ENCODE measurements at regions not wholly inside any gene's neighbourhood (a gene's known extent, or its start where the extent isn't known, plus 50 kb on each side); places are given as distances from the start of the nearest gene placed in this dataset.
"Not testable (repeated sequence)": the region's sequence is repeated elsewhere in the genome, so short reads cannot be mapped to it uniquely, and the experiment has no call there.

DNA sequence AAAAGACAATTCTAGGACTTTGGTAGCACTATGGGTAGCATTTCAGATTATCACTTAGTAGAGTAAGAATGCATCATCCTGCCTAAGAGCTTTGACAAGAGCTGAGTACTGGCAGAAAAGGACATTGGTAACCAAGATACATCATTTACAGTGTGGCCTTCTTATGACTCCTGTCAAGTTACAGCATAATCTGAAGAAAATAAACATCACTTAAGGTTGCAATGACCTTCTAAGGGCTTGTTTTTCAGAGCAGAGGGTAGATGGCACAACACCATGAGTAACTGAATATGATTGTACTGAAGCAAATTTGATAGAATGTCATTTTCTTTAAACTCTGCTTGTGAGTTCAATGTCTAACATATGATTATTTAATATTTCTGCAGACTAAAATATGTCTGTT lies 822.6 kb downstream of the TBC1D32 start:
- H3K9ac ChIP-seq (ENCODE audit: low read depth, low read length), result no peak overlapping the region

DNA sequence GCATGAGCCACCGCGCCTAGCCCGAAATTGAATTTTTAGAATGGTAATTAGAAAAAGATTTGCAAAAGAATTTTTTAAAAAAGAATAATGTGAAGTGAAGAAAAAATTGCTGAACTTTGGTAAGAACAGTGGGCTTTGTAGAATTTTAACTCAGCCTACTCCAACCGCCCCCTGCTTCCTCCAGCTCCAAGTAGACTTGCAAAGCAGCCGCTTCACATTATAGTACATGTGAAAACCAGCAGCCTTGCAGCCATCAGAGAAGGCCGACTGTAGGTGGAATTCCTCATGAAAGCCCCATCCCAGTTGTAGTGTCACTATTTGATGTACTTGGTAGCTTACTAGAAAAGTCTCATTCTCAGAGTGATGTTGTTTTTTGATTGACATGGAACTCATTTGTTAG lies 835.6 kb downstream of the TBC1D32 start:
- Histone ChIP-seq H3K27ac (ENCODE audit: low read depth, low read length) (no peak overlapping the region), H3K27me3 (ENCODE audit: insufficient read depth, low read length) (no peaks in the 10 kb centered on the region), H3K9ac (ENCODE audit: low read depth, low read length) (no peak overlapping the region), H3K36me3 (ENCODE audit: insufficient read depth, low read length) (no peaks in the 10 kb centered on the region), H3K4me3 (ENCODE audit: low read length) (no peak overlapping the region), H3K9me3 (ENCODE audit: insufficient read depth, low read depth, low read length) (no peaks in the 10 kb centered on the region), H3K4me1 (ENCODE audit: insufficient read depth, low read length) (no peaks in the 10 kb centered on the region)
- 91% methylated on average over 6 of the region's 6 CpGs for WGBS

More for the DNA sequence above, 822.6 kb downstream of the TBC1D32 start:
- H3K9me3 ChIP-seq (ENCODE audit: insufficient read depth, low read depth, low read length), result 0 out of 2 replicates have a peak, but pooled peaks cover 5% of the 10 kb centered on the region
- no peaks in the 10 kb centered on the region for H3K27me3 ChIP-seq (ENCODE audit: insufficient read depth, low read length)
- no peak overlapping the region for H3K4me3 ChIP-seq (ENCODE audit: low read length)
- no peak overlapping the region for H3K27ac ChIP-seq (ENCODE audit: low read depth, low read length)
- H3K4me1 ChIP-seq (ENCODE audit: insufficient read depth, low read length), result no peaks in the 10 kb centered on the region
- no peaks in the 10 kb centered on the region for H3K36me3 ChIP-seq (ENCODE audit: insufficient read depth, low read length)

DNA sequence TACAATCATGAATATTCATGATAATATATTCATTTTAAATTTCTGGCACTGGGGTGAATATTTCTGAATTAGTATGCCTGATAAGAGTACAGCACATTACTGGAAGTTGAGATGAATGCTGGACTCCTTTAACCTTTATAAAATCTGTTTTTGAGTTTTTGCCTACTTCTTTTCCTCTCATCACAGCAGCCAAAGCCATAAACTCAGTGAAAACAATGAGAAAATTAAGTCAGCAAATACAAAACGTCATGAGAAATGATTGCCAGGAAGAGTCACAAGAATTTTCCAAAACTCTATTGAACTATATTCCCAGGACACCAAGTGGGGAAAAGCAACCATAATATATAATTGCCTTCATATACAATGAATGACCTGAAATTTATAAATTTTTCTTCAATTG lies 837.6 kb downstream of the TBC1D32 start:
- no peaks in the 10 kb centered on the region for H3K4me1 ChIP-seq (ENCODE audit: insufficient read depth, low read length)
- H3K9ac ChIP-seq (ENCODE audit: low read depth, low read length), result no peak overlapping the region
- H3K36me3 ChIP-seq (ENCODE audit: insufficient read depth, low read length), result no peaks in the 10 kb centered on the region
- no peaks in the 10 kb centered on the region for H3K9me3 ChIP-seq (ENCODE audit: insufficient read depth, low read depth, low read length)
- no peaks in the 10 kb centered on the region for H3K27me3 ChIP-seq (ENCODE audit: insufficient read depth, low read length)
- no peak overlapping the region for H3K4me3 ChIP-seq (ENCODE audit: low read length)
- H3K27ac ChIP-seq (ENCODE audit: low read depth, low read length), result no peak overlapping the region
- 90% methylated on average over 1 of the region's 1 CpG for WGBS

DNA sequence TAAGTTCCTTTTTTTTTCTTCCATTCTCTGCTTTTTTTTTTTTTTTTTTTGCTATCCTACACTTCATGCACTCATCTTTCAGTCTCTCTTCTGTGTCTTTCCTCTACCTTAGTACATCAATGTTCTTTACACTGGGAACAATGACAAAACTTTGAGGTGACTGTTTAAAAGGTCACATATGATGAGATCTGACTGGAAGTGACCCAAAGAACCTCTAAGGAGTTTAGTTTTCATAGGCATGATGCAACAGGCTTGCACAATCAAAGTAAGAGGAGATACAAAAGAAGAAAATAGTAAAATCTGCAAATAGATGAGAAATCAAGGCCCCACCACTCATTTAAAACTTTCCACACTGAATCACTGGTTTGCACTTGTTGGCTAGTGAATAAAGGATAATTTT lies 840.8 kb downstream of the TBC1D32 start:
- Histone ChIP-seq H3K4me1 (ENCODE audit: insufficient read depth, low read length) (no peaks in the 10 kb centered on the region), H3K27me3 (ENCODE audit: insufficient read depth, low read length) (no peaks in the 10 kb centered on the region), H3K36me3 (ENCODE audit: insufficient read depth, low read length) (no peaks in the 10 kb centered on the region), H3K9ac (ENCODE audit: low read depth, low read length) (no peak overlapping the region), H3K27ac (ENCODE audit: low read depth, low read length) (no peak overlapping the region), H3K9me3 (ENCODE audit: insufficient read depth, low read depth, low read length) (no peaks in the 10 kb centered on the region), H3K4me3 (ENCODE audit: low read length) (no peak overlapping the region)

DNA sequence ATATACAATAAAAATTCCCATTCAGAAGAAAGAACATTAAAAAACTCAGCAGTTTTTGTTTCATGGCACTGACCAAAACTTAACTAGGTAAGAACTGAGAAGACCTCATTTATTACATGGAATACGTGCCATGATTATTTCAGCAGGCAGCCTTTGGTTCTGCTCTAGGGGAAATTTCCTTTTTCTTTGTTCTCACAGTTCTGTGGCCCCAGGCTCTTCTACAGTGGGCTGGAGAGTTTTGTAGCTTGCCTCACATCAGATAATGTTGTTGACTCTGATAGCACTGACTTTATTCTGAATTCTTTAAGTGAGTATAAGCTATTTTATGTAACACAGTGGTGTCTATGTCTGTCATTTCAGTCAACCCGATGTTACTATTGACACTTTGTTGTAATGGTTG lies 844.3 kb downstream of the TBC1D32 start:
- Histone ChIP-seq H3K4me3 (ENCODE audit: low read length) (no peak overlapping the region), H3K9me3 (ENCODE audit: insufficient read depth, low read depth, low read length) (no peaks in the 10 kb centered on the region), H3K27ac (ENCODE audit: low read depth, low read length) (no peak overlapping the region), H3K4me1 (ENCODE audit: insufficient read depth, low read length) (no peaks in the 10 kb centered on the region), H3K36me3 (ENCODE audit: insufficient read depth, low read length) (no peaks in the 10 kb centered on the region), H3K27me3 (ENCODE audit: insufficient read depth, low read length) (no peaks in the 10 kb centered on the region), H3K9ac (ENCODE audit: low read depth, low read length) (no peak overlapping the region)
- 97% methylated on average over 2 of the region's 2 CpGs for WGBS

DNA sequence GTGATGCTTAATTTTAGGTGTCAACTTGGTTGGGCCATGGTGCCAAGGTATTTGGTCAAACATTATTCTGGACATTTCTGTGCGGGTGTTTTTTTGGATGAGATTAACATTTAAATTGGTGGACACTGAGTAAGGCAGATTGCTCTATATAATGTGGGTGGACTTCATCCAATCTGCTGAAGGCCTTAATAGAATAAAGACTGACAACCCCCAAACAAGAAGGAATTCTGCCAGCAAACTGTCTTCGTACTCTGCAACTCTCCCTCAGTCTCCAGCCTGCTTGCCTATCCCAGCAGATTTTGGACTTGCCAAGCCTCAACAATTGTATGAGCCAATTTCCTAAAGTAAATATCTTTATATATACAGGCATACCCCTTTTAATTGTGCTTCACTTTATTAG lies 850.1 kb downstream of the TBC1D32 start:
- H3K27me3 ChIP-seq (ENCODE audit: insufficient read depth, low read length), result no peaks in the 10 kb centered on the region
- H3K4me1 ChIP-seq (ENCODE audit: insufficient read depth, low read length), result no peaks in the 10 kb centered on the region

DNA sequence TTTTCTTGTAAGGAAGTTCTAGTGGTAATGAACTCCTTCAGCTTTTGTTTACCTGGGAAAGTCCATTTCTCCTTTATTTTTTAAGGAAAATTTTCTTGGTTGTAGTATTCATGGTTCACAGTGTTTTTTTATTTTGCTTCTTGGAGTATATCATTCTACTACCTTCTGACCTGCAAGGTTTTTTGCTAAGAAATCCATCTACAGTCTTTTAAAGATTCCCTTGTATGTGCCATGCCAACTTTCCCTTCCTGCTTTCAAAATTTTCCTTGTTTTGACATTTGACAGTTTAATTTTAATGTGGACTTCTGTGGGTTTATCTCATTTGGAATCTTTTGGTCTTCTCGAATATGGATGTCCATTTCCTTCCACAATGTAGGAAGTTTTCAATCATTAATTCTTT lies 855.6 kb downstream of the TBC1D32 start:
- Histone ChIP-seq H3K27ac (ENCODE audit: low read depth, low read length) (no peak overlapping the region), H3K36me3 (ENCODE audit: insufficient read depth, low read length) (no peaks in the 10 kb centered on the region), H3K4me3 (ENCODE audit: low read length) (no peak overlapping the region), H3K27me3 (ENCODE audit: insufficient read depth, low read length) (no peaks in the 10 kb centered on the region), H3K9me3 (ENCODE audit: insufficient read depth, low read depth, low read length) (peaks cover 16% of the 10 kb centered on the region), H3K4me1 (ENCODE audit: insufficient read depth, low read length) (no peaks in the 10 kb centered on the region), H3K9ac (ENCODE audit: low read depth, low read length) (no peak overlapping the region)
- WGBS, result no CpG with 5 or more reads among the region's 1 CpG

More for the DNA sequence above, 850.1 kb downstream of the TBC1D32 start:
- H3K27ac ChIP-seq (ENCODE audit: low read depth, low read length), result no peak overlapping the region
- H3K4me3 ChIP-seq (ENCODE audit: low read length), result no peak overlapping the region
- 97% methylated on average over 2 of the region's 2 CpGs for WGBS
- H3K36me3 ChIP-seq (ENCODE audit: insufficient read depth, low read length), result no peaks in the 10 kb centered on the region
- no peak overlapping the region for H3K9ac ChIP-seq (ENCODE audit: low read depth, low read length)
- H3K9me3 ChIP-seq (ENCODE audit: insufficient read depth, low read depth, low read length), result no peaks in the 10 kb centered on the region; the same call in 1 of the 2 replicates

DNA sequence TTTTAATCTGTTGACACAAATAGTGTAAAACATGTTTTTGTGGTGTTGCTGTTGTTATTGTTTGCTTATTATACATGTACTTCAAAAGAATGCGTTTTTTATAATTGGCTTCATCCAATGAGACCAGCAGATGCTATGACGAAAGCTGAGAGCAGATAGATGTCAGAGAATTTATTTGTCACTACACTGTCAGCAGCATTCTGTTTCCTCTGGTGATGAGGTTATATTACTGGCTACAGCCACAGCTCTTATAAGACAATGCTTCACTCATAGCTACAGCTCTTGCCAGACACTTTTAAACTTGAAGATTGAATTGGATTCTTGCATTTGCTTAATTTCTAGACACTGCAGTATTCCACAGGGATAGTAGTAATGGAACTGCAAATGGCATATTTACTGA lies 860.5 kb downstream of the TBC1D32 start:
- Histone ChIP-seq H3K9ac (ENCODE audit: low read depth, low read length) (no peak overlapping the region), H3K36me3 (ENCODE audit: insufficient read depth, low read length) (no peaks in the 10 kb centered on the region), H3K27me3 (ENCODE audit: insufficient read depth, low read length) (no peaks in the 10 kb centered on the region), H3K4me3 (ENCODE audit: low read length) (no peak overlapping the region), H3K27ac (ENCODE audit: low read depth, low read length) (no peak overlapping the region), H3K4me1 (ENCODE audit: insufficient read depth, low read length) (no peaks in the 10 kb centered on the region), H3K9me3 (ENCODE audit: insufficient read depth, low read depth, low read length) (peaks cover 20% of the 10 kb centered on the region)
- 92% methylated on average over 2 of the region's 2 CpGs for WGBS

DNA sequence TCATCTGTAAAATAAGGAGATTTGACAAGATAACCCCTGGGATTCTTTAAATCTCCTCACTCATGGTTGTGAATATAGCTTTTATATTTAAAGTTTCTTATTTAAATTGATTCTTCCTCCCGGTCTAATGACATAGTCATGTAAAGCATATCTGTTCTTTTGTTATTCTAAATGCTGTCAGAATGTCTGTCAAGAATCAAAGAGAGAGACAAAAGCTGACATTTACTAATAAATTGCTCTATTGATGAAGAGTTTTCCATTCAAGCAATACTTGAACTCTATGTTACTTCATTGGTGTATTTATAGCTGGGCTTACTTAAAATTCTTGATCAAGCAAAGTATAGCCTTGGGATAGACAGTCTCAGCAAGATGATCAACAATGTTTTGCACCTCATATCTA lies 865.8 kb downstream of the TBC1D32 start:
- Histone ChIP-seq H3K4me1 (ENCODE audit: insufficient read depth, low read length) (no peaks in the 10 kb centered on the region), H3K27me3 (ENCODE audit: insufficient read depth, low read length) (no peaks in the 10 kb centered on the region), H3K4me3 (ENCODE audit: low read length) (no peak overlapping the region), H3K9ac (ENCODE audit: low read depth, low read length) (no peak overlapping the region), H3K36me3 (ENCODE audit: insufficient read depth, low read length) (no peaks in the 10 kb centered on the region), H3K9me3 (ENCODE audit: insufficient read depth, low read depth, low read length) (peaks cover 7% of the 10 kb centered on the region; the same call in 1 of the 2 replicates), H3K27ac (ENCODE audit: low read depth, low read length) (no peak overlapping the region)
- WGBS, result no CpG with 5 or more reads among the region's 1 CpG

DNA sequence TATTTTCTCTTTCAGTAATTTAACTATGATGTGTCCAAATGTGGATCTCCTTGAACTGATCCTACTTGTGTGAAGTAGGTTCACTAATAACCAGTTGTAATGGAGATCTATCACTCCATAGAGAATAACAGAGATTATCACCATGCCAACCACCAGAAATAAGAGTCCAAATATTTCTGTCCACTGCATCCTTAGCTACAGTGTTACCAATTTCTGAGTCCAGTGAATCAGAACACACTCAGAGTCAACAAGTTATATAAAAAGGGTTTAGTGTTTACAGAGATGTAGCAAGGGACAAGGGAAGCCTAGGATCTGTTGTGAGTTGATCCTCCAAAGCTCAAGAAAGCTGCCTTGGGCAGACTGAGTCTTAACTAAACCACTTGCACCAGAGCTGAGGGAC lies 882.8 kb downstream of the TBC1D32 start:
- Histone ChIP-seq H3K4me3 (ENCODE audit: low read length) (no peak overlapping the region), H3K9ac (ENCODE audit: low read depth, low read length) (no peak overlapping the region), H3K36me3 (ENCODE audit: insufficient read depth, low read length) (no peaks in the 10 kb centered on the region), H3K27ac (ENCODE audit: low read depth, low read length) (no peak overlapping the region), H3K9me3 (ENCODE audit: insufficient read depth, low read depth, low read length) (peaks cover 2% of the 10 kb centered on the region; the same call in 1 of the 2 replicates), H3K27me3 (ENCODE audit: insufficient read depth, low read length) (no peaks in the 10 kb centered on the region), H3K4me1 (ENCODE audit: insufficient read depth, low read length) (no peaks in the 10 kb centered on the region)

DNA sequence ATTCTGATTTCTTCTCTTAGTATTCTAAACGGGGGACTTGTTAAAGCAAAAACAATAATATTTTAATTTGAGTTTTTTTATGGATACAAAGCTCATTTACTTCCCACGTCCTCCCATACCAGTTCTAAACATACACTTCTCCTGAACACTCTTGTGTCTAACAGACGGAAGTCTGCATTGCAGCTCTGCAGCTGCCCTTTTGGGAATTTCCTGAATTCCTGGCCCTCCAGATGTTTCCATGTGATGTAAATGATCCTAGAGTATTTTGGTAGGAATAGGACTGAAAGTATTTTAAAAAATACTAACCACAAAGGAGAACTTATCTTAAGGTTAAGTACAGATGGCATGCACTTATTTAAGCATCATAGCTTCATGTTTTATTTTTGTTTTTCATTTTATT lies 886.7 kb downstream of the TBC1D32 start:
- Histone ChIP-seq H3K36me3 (ENCODE audit: insufficient read depth, low read length) (no peaks in the 10 kb centered on the region), H3K4me1 (ENCODE audit: insufficient read depth, low read length) (no peaks in the 10 kb centered on the region), H3K27ac (ENCODE audit: low read depth, low read length) (no peak overlapping the region), H3K4me3 (ENCODE audit: low read length) (no peak overlapping the region), H3K9me3 (ENCODE audit: insufficient read depth, low read depth, low read length) (no peaks in the 10 kb centered on the region), H3K9ac (ENCODE audit: low read depth, low read length) (no peak overlapping the region), H3K27me3 (ENCODE audit: insufficient read depth, low read length) (no peaks in the 10 kb centered on the region)
- 76% methylated on average over 2 of the region's 3 CpGs for WGBS

DNA sequence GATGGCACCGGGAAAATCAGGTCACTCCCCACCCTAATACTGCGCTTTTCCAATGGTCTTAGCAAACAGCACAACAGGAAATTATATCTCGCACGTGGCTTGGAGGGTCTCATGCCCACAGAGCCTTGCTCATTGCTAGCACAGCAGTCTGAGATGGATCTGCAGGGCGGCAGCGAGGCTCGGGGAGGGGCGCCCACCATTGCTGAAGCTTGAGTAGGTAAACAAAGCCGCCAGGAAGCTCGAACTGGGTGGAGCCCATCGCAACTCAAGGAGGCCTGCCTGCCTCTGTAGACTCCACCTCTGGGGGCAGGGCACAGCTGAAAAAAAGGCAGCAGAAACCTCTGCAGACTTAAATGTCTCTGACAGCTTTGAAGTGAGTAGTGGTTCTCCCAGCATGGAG lies 901.4 kb downstream of the TBC1D32 start:
- H3K27me3 ChIP-seq (ENCODE audit: insufficient read depth, low read length); H3K4me3 ChIP-seq (ENCODE audit: low read length); H3K36me3 ChIP-seq (ENCODE audit: insufficient read depth, low read length); H3K27ac ChIP-seq (ENCODE audit: low read depth, low read length); H3K9ac ChIP-seq (ENCODE audit: low read depth, low read length); H3K9me3 ChIP-seq (ENCODE audit: insufficient read depth, low read depth, low read length); H3K4me1 ChIP-seq (ENCODE audit: insufficient read depth, low read length): not testable (repeated sequence)
- WGBS, result 95% methylated on average over 11 of the region's 11 CpGs
